ENCODE measurements at regions not wholly inside any gene's neighbourhood (a gene's known extent, or its start where the extent isn't known, plus 50 kb on each side); places are given as distances from the start of the nearest gene placed in this dataset.

GRCh38 chr15:93372865-93373223, 283.8 kb upstream of the RGMA start:
- TF ChIP-seq POLR2A (IDR thresholded peaks at IDR 0.05; ENCODE audit: low read length) (no peak), GATA1 (IDR thresholded peaks at IDR 0.05; ENCODE audit: low read depth, low read length) (no peak)

All from erythroblast (primary cell).